ENCODE measurements at regions not wholly inside any gene's neighbourhood (a gene's known extent, or its start where the extent isn't known, plus 50 kb on each side); places are given as distances from the start of the nearest gene placed in this dataset.

DNA sequence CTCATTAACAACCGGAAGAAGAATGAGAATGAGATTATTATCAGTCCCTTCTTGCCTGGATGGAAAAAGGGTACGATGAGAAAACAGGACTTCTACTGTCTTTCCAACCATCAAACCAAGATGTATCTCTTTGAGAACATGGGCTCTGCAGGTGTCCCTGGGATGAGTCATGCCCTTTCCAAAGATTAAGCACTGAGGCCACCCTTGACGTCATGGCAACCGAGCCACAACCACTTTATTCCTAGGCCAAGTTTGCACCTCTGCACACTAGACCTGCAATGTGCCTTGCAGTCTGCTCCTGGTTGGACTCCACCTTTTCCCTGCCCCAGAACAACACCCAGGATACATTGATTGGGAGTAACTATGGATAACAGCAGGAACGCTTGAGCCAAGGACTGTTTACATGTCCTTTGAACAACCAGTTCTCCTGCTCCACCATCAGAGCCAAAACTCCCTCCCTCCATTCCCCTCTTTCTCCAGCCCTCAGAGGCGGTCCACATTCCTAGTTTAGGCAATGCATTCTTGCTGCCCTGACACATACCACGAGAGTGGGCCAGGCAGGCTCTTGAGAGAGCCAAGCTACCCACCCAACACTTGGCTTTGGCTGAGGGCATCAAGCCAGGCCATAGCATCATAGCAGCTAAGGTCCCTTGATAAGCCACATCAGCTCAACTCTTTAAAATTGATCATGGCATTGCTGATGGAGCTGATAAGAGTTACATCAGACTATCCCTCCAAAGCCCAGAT lies 310.7 kb downstream of the TNS1 start:
- H3K4me1 Mint-ChIP-seq (ENCODE audit: low read depth in 2 of 2), result peaks cover 0 to 9% of the 10 kb centered on the region in 2 donors
- H3K27me3 Mint-ChIP-seq, result no peaks in the 10 kb centered on the region
- H3K27ac Mint-ChIP-seq, result no peak overlapping the region
- no peaks in the 10 kb centered on the region for H3K9me3 Mint-ChIP-seq
- DNase-seq (ENCODE audit: low spot score) (no peak), ATAC-seq (no peak)
- H3K36me3 Mint-ChIP-seq, result no peaks in the 10 kb centered on the region
- no peak overlapping the region for H3K4me3 Mint-ChIP-seq

DNA sequence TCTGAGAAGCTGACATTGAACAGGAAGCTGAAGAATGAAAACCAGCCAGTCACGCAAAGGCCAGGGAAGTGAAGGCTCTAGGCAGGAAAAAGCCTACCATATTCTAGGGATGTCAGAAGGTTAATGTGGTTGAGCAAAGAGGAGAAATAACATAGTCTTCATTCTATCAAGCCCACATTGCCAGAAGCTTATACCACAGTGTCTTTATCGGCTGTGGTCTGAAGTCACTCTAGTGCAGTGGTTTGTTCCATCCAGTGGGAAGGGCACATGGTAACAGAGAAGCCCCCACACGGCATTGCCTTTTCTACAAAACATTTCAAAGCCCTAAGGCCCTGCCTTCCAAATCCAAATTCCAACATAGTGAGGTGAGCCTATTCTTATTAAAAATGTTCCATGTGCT lies 311.3 kb downstream of the TNS1 start:
- Mint-ChIP-seq H3K27me3 (no peaks in the 10 kb centered on the region), H3K9me3 (no peaks in the 10 kb centered on the region), H3K27ac (no peak overlapping the region), H3K36me3 (no peaks in the 10 kb centered on the region), H3K4me3 (no peak overlapping the region), H3K4me1 (ENCODE audit: low read depth in 2 of 2) (peaks cover 0 to 9% of the 10 kb centered on the region in 2 donors)
- ATAC-seq, result no peak
- no peak for DNase-seq (ENCODE audit: low spot score)

DNA sequence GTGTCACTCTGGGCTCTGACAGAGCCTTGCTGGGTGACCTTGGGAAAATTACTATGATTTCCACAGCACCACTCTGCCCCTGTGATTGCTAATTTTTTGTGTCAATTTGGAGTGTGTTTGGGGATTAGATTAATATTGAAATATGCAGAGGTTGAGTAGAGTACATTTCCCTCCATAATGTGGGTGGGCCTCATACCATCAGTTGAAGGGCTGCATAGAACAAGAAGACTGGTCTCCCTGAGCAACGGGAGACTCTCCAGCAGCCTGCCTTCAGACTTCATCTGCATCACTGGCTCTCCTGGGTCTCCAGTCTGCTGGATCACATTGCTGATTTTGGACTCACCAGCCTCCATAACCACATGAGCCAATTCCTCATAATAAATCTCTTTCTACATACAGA lies 313.7 kb downstream of the TNS1 start:
- Mint-ChIP-seq H3K27ac (no peak overlapping the region), H3K9me3 (no peaks in the 10 kb centered on the region), H3K27me3 (peaks cover 6 to 8% of the 10 kb centered on the region in 2 donors), H3K4me1 (ENCODE audit: low read depth in 2 of 2) (no peaks in the 10 kb centered on the region), H3K36me3 (no peaks in the 10 kb centered on the region), H3K4me3 (no peak overlapping the region)
- no peak for ATAC-seq
- no peak for DNase-seq (ENCODE audit: low spot score)

DNA sequence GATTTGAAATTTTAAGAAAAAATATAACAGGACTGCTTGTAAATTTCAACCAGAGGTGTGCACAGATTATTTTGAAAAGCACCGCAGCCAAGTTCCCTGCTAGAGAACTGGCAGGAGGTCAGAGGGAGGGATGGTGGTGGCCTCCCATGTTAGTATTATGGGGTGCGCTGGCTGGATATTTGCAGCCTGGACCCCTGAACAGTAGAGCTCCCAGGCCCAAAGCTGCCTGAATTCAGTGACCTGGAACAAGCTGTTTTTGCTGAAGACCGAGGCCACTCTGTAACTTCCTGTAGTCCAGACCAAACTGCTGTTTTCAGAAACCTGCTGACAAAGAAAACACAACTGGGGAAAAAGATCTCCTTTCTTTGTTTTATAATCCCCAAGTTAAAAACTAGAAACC lies 314.3 kb downstream of the TNS1 start:
- no peak for ATAC-seq
- no peak for DNase-seq (ENCODE audit: low spot score)
- Mint-ChIP-seq H3K27ac (no peak overlapping the region), H3K36me3 (no peaks in the 10 kb centered on the region), H3K9me3 (no peaks in the 10 kb centered on the region), H3K4me3 (no peak overlapping the region), H3K27me3 (peaks cover 6 to 8% of the 10 kb centered on the region in 2 donors), H3K4me1 (ENCODE audit: low read depth in 2 of 2) (no peaks in the 10 kb centered on the region)

DNA sequence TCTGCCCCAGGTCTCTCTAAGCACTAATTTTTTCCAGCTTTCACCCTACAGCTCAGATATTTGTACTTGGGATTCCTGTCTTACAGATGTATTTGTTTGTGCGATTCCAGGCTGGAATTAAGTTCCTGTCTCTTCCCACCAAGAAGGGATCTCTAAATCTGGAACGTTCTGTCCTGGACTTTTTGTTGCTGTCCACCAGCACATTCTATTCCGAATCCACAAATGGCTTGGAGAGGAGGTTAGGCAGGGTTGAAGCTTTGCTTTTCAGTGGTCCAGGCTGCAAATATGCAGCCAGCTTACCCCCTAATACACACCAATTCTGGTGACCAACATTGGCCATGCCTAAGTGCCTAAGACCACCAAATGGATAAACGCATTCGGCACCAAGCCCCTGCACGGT lies 315.0 kb downstream of the TNS1 start:
- H3K4me1 Mint-ChIP-seq (ENCODE audit: low read depth in 2 of 2), result no peaks in the 10 kb centered on the region
- DNase-seq (ENCODE audit: low spot score) (no peak), ATAC-seq (no peak)
- peaks cover 6 to 8% of the 10 kb centered on the region in 2 donors for H3K27me3 Mint-ChIP-seq
- H3K9me3 Mint-ChIP-seq, result no peaks in the 10 kb centered on the region
- no peak overlapping the region for H3K27ac Mint-ChIP-seq
- no peaks in the 10 kb centered on the region for H3K36me3 Mint-ChIP-seq
- H3K4me3 Mint-ChIP-seq, result no peak overlapping the region

DNA sequence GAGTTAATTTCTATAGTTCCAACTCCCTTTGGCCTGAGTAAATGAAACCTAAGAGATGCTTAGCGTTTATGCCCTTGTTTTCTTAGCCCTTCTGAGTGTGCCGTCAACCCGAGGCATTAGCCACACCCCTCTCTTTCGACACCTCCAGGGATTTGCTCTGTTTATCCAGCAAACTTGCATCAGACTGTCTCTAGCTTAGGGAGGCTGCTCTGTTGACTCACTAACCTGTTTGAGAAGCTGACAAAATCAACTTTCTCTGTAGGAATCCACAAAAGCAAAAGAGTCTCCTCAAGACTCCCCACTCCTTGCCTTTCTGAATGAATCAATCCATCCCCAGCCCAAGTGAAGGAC lies 317.6 kb downstream of the TNS1 start:
- no peak overlapping the region for H3K4me3 Mint-ChIP-seq

DNA sequence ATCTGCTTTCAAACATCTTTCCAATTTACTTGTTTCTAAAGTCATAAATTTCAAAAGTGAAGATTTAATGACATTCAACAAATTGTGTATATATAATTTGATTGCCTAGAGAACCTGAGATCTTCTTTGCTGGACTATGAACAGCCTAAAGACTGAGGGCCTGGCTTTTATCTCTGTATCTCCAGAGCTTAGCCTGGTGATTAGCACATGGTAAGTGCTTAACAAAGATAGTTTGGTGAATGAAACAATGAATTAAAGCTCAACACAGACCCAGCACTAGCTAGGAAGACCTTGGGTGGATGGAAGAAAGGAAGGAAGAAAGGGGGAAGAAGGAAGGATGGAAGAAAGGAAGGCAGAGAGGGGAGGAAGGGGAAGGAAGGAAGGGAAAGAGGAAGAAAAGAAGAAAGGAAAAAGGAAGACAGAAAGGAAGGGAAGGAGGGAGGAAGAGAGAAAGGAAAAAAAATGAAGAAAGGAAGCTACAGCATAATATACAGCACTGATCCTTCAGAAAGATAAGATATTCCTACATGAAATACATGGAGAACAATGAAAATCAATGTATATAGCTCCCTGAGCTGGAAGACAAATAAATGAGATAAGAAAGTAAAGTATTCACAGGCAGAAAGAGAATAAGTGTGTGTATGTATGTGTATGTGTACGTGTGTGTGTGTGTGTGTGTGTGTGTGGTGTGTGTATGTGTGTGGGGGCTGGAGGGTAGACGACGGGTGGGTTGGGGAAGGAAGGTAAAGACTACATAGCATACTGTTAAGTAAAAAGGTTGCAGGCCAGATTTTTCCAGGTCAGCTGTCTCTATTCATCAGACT lies 318.2 kb downstream of the TNS1 start:
- no peak for ATAC-seq
- no peaks in the 10 kb centered on the region for H3K9me3 Mint-ChIP-seq
- H3K27ac Mint-ChIP-seq, result no peak overlapping the region
- DNase-seq (ENCODE audit: low spot score), result no peak
- H3K4me3 Mint-ChIP-seq, result no peak overlapping the region
- peaks cover 8% of the 10 kb centered on the region in 2 donors for H3K27me3 Mint-ChIP-seq
- no peaks in the 10 kb centered on the region for H3K36me3 Mint-ChIP-seq
- no peaks in the 10 kb centered on the region for H3K4me1 Mint-ChIP-seq (ENCODE audit: low read depth in 2 of 2)

More for the DNA sequence above, 317.6 kb downstream of the TNS1 start:
- H3K36me3 Mint-ChIP-seq, result no peaks in the 10 kb centered on the region
- H3K27ac Mint-ChIP-seq, result no peak overlapping the region
- H3K4me1 Mint-ChIP-seq (ENCODE audit: low read depth in 2 of 2), result no peaks in the 10 kb centered on the region
- DNase-seq (ENCODE audit: low spot score) (no peak), ATAC-seq (no peak)
- H3K9me3 Mint-ChIP-seq, result no peaks in the 10 kb centered on the region
- H3K27me3 Mint-ChIP-seq, result peaks cover 8% of the 10 kb centered on the region in 2 donors

DNA sequence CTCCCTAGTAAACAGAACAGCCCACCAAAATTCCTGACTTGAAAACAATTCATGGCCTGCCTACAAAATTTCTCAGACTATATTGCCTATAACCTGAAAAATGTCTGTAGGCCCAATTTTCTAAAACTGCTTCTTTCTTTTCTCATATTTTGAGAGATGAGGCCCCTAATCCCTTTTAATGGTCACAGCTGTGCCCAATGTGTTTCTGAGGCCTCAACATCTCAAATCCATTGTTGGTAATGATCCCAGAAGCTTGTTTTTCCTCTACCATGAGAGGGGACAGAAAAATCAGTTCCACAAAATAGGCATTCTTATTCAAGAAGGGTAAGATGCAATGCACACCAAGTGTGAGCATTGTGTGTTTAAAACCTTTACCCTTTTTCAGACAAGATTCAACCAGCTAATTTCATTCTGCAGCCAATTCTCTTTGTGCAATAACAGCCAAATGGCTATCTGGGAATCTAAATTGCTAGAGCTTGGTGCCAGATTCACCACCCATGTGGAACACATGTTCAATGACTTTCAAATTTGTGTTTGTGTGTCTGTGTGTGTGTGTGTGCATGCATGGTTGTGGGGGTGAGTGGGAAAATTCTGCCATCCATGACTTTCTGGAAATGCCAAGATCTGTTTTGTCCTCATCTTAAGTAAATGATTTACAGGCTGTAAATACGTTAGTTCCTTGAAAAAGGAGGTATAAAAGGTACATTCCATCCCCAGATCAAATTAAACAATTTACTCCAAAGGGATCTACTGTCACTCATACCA lies 319.5 kb downstream of the TNS1 start:
- H3K4me3 Mint-ChIP-seq, result no peak overlapping the region
- no peak for DNase-seq (ENCODE audit: low spot score)
- ATAC-seq, result no peak
- H3K9me3 Mint-ChIP-seq, result no peaks in the 10 kb centered on the region
- H3K4me1 Mint-ChIP-seq (ENCODE audit: low read depth in 2 of 2), result no peaks in the 10 kb centered on the region
- H3K36me3 Mint-ChIP-seq, result no peaks in the 10 kb centered on the region
- peaks cover 8% of the 10 kb centered on the region in 2 donors for H3K27me3 Mint-ChIP-seq
- H3K27ac Mint-ChIP-seq, result no peak overlapping the region

DNA sequence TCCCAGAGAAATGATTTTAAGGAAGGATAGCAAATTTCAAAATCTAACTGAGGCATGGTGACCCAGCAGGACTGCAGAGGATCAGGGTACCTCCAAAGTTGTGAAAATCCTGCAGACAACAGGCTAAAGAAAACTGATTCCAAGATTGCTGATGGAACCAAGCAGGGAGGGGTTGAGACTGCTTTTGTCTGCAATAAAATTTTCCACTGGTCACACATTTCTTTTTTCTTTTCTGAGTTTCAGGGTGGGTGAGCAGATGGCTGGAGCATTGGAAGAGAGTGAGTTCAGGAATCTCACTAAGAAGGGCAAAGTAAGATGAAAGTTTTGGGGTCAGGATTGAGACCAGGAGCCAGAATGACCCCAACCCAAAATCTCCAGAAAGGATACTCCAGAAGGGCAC lies 321.0 kb downstream of the TNS1 start:
- Mint-ChIP-seq H3K4me1 (ENCODE audit: low read depth in 2 of 2) (no peaks in the 10 kb centered on the region), H3K9me3 (no peaks in the 10 kb centered on the region), H3K27me3 (peaks cover 8% of the 10 kb centered on the region in 2 donors), H3K27ac (no peak overlapping the region), H3K4me3 (no peak overlapping the region), H3K36me3 (no peaks in the 10 kb centered on the region)
- no peak for DNase-seq (ENCODE audit: low spot score)
- ATAC-seq, result no peak

DNA sequence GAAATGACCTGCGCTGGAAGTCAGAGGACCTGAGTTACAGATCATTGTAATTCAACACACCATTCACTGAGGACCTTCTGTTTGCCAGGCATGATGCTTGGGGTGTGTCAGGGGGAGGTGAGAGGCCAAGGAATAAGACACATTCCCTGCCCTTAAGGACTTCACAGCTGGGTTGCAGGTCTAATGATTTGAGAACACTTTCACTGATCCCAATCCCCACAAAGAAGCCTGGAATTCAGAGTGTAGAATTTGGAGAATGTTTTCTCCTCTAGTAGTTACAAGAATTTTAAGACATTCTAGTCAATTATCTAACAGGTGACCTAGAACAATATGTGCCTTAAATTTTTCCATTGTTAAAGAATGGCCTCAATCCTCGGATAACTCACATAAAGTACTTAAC lies 322.4 kb downstream of the TNS1 start:
- Mint-ChIP-seq H3K4me3 (no peak overlapping the region), H3K9me3 (no peaks in the 10 kb centered on the region), H3K27ac (no peak overlapping the region), H3K27me3 (peaks cover 8% of the 10 kb centered on the region in 2 donors), H3K4me1 (ENCODE audit: low read depth in 2 of 2) (no peaks in the 10 kb centered on the region), H3K36me3 (no peaks in the 10 kb centered on the region)
- DNase-seq (ENCODE audit: low spot score), result no peak
- no peak for ATAC-seq

DNA sequence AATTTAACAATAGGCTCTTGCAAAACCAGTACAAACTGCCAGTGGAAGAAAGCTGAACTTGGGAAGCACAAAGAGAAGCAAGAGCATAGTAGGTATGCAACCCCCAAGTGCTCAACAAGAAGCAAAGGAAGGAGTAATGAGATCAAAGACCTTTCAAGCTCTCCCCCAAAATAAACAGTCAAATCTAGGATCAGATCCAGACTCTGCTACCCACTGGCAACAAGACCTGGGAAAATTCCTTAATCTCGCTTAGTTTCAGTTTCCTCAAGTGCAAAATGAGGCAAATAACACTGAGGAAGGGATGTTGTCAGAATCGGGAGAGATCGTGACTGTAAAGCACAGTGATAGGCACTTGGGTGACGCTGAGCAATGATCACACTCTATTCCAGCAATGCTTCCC lies 329.2 kb downstream of the TNS1 start:
- no peaks in the 10 kb centered on the region for H3K36me3 Mint-ChIP-seq
- DNase-seq (ENCODE audit: low spot score) (no peak), ATAC-seq (no peak)
- no peaks in the 10 kb centered on the region for H3K9me3 Mint-ChIP-seq
- H3K4me1 Mint-ChIP-seq (ENCODE audit: low read depth in 2 of 2), result no peaks in the 10 kb centered on the region
- no peak overlapping the region for H3K4me3 Mint-ChIP-seq
- no peak overlapping the region for H3K27ac Mint-ChIP-seq
- H3K27me3 Mint-ChIP-seq, result peaks cover 0 to 12% of the 10 kb centered on the region in 2 donors

DNA sequence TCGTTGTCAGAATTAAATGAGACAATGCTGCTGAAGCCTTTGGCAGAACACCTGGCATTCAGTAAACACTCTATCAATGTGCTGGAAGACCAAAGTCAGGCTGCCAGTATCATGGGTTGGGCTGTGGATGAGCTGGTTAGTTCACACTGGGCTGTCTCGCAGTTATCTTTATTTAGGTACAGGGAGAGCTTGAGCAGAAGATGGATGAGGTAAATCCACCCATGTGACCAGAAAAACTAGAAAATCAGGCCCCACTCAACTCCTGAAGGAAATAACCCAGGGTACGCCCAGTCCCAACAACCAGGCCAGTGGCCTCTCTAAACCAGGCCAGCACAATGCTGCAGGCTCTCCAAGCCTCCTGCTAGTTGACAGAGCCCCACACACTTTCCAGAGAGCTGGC lies 330.3 kb downstream of the TNS1 start:
- Mint-ChIP-seq H3K27me3 (peaks cover 0 to 20% of the 10 kb centered on the region in 2 donors), H3K4me1 (ENCODE audit: low read depth in 2 of 2) (no peaks in the 10 kb centered on the region), H3K9me3 (no peaks in the 10 kb centered on the region), H3K36me3 (no peaks in the 10 kb centered on the region), H3K27ac (no peak overlapping the region), H3K4me3 (no peak overlapping the region)
- DNase-seq (ENCODE audit: low spot score), result no peak
- ATAC-seq, result peak in 1 of 2 donors; percentile 6

DNA sequence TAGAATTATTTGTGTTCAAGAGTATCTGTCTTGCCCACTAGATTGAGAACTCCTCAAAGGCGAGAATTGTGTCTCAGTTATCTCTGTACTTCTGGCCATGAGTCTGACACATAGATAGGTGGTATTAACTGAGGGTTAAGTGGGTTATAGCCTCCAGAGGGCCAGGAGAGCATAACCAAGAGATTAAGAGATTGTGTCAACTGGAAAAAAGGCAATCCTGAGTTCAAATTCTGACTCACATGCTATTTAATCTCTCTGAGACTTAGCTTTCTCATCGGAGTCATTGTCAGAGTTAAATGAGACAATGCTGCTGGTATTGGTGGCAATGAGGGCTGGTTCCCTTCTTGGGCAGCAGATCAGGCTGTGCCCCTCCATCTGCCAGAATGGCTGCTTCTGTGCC lies 330.9 kb downstream of the TNS1 start:
- no peaks in the 10 kb centered on the region for H3K4me1 Mint-ChIP-seq (ENCODE audit: low read depth in 2 of 2)
- no peak overlapping the region for H3K4me3 Mint-ChIP-seq
- no peak overlapping the region for H3K27ac Mint-ChIP-seq
- no peak for DNase-seq (ENCODE audit: low spot score)
- no peaks in the 10 kb centered on the region for H3K9me3 Mint-ChIP-seq
- no peaks in the 10 kb centered on the region for H3K36me3 Mint-ChIP-seq
- peaks cover 0 to 24% of the 10 kb centered on the region in 2 donors for H3K27me3 Mint-ChIP-seq
- no peak for ATAC-seq

DNA sequence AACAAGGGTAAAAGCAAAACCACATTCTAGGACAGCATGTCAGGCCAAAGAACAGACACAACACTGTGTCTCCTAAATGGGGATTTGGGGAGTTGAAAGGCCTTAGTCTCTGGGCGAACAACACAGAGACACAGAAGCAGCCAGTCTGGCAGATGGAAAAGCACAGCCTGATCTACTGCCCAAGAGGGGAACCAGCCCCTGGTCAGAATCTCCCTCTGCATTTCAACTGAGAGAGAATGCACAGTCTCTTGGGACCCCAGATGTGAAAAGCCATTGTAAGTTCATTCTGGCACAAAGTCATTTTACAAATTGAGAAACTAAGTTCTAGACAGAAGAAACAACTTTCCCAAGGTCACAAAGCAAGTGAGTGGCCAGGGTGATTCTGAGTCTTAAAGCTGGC lies 331.7 kb downstream of the TNS1 start:
- Mint-ChIP-seq H3K4me1 (ENCODE audit: low read depth in 2 of 2) (no peaks in the 10 kb centered on the region), H3K27ac (no peak overlapping the region), H3K36me3 (no peaks in the 10 kb centered on the region), H3K27me3 (peaks cover 0 to 24% of the 10 kb centered on the region in 2 donors), H3K4me3 (no peak overlapping the region), H3K9me3 (no peaks in the 10 kb centered on the region)
- no peak for DNase-seq (ENCODE audit: low spot score)
- ATAC-seq, result no peak
